MCF 10A (cell line): ENCODE measurements at regions not wholly inside any gene's neighbourhood (a gene's known extent, or its start where the extent isn't known, plus 50 kb on each side); places are given as distances from the start of the nearest gene placed in this dataset.
"Not testable (repeated sequence)": the region's sequence is repeated elsewhere in the genome, so short reads cannot be mapped to it uniquely, and the experiment has no call there.

ENCODE experiments used
- BruUV-seq: library from RNA; stranded (reverse); fragments of 400-500 nt; replicated peaks from 2 replicates; lab custom pipeline; 2021; lab: Mats Ljungman, UMichigan
- CTCF ChIA-PET: fragments of 300-600 bp; sonication (Branson Sonifier 250); formaldehyde crosslinking; extraction: SDS; loops from one replicate; lab custom pipeline; 2021; ENCODE audit warnings: antibody characterized with exemption, inconsistent platforms; lab: Yijun Ruan, JAX
- POLR2A ChIA-PET: fragments of 300-600, 350-650 bp; sonication (Branson Sonifier 250); formaldehyde crosslinking; extraction: SDS; loops from one replicate; lab custom pipeline; 2020; ENCODE audit warnings: antibody characterized with exemption, inconsistent platforms; lab: Yijun Ruan, JAX
- DNase-seq: peaks from one replicate; pipeline ENCODE4 v3.0.0-alpha.2; 2018; ENCODE audit not compliant: unreplicated experiment
- H3K27ac Mint-ChIP-seq: one replicate; pipeline ENCODE4 v1.8.0; 2022; ENCODE audit warnings: mild to moderate bottlenecking, low read depth, mixed read lengths; ENCODE audit not compliant: unreplicated experiment
- H3K27me3 Mint-ChIP-seq: one replicate; pipeline ENCODE4 v1.8.0; 2022; ENCODE audit warnings: mixed read lengths; ENCODE audit not compliant: insufficient read depth, unreplicated experiment
- H3K36me3 Mint-ChIP-seq: one replicate; pipeline ENCODE4 v1.8.0; 2022; ENCODE audit warnings: mild to moderate bottlenecking, moderate library complexity, mixed read lengths; ENCODE audit not compliant: insufficient read depth, unreplicated experiment
- H3K4me1 Mint-ChIP-seq: one replicate; pipeline ENCODE4 v1.8.0; 2022; ENCODE audit warnings: mixed read lengths; ENCODE audit not compliant: insufficient read depth, unreplicated experiment
- H3K4me3 Mint-ChIP-seq: one replicate; pipeline ENCODE4 v1.8.0; 2022; ENCODE audit warnings: mild to moderate bottlenecking, moderate library complexity, mixed read lengths; ENCODE audit not compliant: unreplicated experiment
- H3K9me3 Mint-ChIP-seq: one replicate; pipeline ENCODE4 v1.8.0; 2022; ENCODE audit warnings: mixed read lengths; ENCODE audit not compliant: unreplicated experiment
- CTCF ChIP-seq: fragments of 200-600 bp; IDR thresholded peaks from one replicate; pipeline ENCODE4 v1.8.0; 2022; ENCODE audit warnings: antibody characterized with exemption, mild to moderate bottlenecking; ENCODE audit not compliant: unreplicated experiment
- intact Hi-C: fragments of 100-400 bp; cut with micrococcal nuclease; formaldehyde crosslinking; loops from 2 replicates; pipeline ENCODE4 v1.14.1; 2022

GRCh38 chr7:112959276-112959675 is 127.4 kb downstream of the GPR85 start:
- Mint-ChIP-seq H3K4me1 (no peaks in the 10 kb centered on the region), H3K4me3 (no peak overlapping the region), H3K27ac (no peak overlapping the region), H3K27me3 (no peaks in the 10 kb centered on the region), H3K9me3 (no peaks in the 10 kb centered on the region), H3K36me3 (no peaks in the 10 kb centered on the region)
- TF ChIP-seq CTCF, result no peak
- POLR2A ChIA-PET, result no interaction called here
- DNase-seq, result no peak
- BruUV-seq, result no TSS peak
- intact Hi-C loops, result no loop called here
- CTCF ChIA-PET, result no interaction called here

- no peak overlapping the region for H3K27ac Mint-ChIP-seq
- intact Hi-C loops, result no loop called here
- no peak for TF ChIP-seq CTCF
- ChIA-PET POLR2A (interaction anchor here (0.6 kb wide), 1 partner anchor 15 kb away, joined by 3 read pairs; no protein-coding TSS in a partner anchor), CTCF (interaction anchor here (0.6 to 1.2 kb wide), 2 partner anchors 13 to 79 kb away, joined by 3 to 4 read pairs; no protein-coding TSS in a partner anchor)
- BruUV-seq, result no TSS peak
- H3K4me1 Mint-ChIP-seq, result no peaks in the 10 kb centered on the region
- no peak overlapping the region for H3K4me3 Mint-ChIP-seq
- no peaks in the 10 kb centered on the region for H3K36me3 Mint-ChIP-seq
- H3K9me3 Mint-ChIP-seq, result no peaks in the 10 kb centered on the region
- DNase-seq, result no peak
- no peaks in the 10 kb centered on the region for H3K27me3 Mint-ChIP-seq
Observed at GRCh38 chr7:112958775-112959174, 127.9 kb downstream of the GPR85 start.

GRCh38 chr7:112957901-112958300 is 128.7 kb downstream of the GPR85 start:
- Mint-ChIP-seq H3K36me3 (no peaks in the 10 kb centered on the region), H3K4me3 (no peak overlapping the region), H3K27me3 (no peaks in the 10 kb centered on the region), H3K9me3 (no peaks in the 10 kb centered on the region), H3K27ac (no peak overlapping the region), H3K4me1 (no peaks in the 10 kb centered on the region)
- ChIA-PET POLR2A (no interaction called here), CTCF (interaction anchor here (1.2 kb wide), 1 partner anchor 12 kb away, joined by 3 read pairs; no protein-coding TSS in a partner anchor)
- intact Hi-C loops, result no loop called here
- DNase-seq, result no peak
- no peak for TF ChIP-seq CTCF
- no TSS peak for BruUV-seq

- CTCF ChIA-PET, H3K4me3 Mint-ChIP-seq, DNase-seq, H3K9me3 Mint-ChIP-seq, intact Hi-C loops, H3K36me3 Mint-ChIP-seq, BruUV-seq, H3K27me3 Mint-ChIP-seq, H3K27ac Mint-ChIP-seq, H3K4me1 Mint-ChIP-seq: not testable (repeated sequence)
- POLR2A ChIA-PET, result interaction anchor here (1.3 kb wide), 1 partner anchor 7 kb away, joined by 3 read pairs; no protein-coding TSS in a partner anchor
Observed at GRCh38 chr7:112953031-112953430, 133.6 kb downstream of the GPR85 start.
